ENCODE measurements at regions not wholly inside any gene's neighbourhood (a gene's known extent, or its start where the extent isn't known, plus 50 kb on each side); places are given as distances from the start of the nearest gene placed in this dataset.

DNA sequence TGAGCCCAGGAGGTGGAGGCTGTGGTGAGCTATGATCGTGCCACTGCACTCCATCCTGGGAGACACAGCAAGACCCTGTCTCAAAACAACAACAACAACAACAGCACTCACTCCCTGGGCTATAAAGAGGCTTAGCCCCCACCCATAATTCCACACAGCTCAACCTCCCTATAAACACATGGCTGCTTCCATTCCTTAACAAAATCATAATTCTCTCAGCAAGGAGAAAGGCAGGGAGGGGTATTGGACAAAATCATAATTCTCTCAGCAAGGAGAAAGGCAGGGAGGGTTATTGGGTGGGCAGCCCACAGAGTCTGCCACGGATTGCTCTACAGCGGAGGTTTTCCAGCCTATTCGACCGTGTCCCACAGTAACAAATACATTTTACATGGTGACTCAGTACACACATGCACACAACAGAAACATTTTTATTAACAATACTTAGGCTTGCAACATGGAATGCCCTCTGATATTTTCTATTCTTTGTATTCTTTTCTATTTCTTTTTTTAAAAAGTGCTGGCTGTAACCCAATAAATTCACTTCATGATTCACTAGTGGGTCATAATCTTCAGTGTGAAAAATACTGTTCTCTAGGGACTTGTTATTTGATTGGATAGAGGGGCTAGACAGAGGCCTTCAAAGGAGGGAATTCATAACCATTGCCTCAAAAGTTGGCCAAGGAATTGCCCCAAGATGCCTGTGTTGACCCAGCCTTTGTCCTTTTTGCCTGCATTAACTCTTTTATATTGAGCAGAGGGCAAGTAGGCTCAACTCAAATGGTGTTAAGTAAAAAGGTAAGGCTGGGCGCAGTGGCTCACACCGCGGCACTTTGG, 50.6 kb upstream of the ZMYND8 start:
- H3K4me1 ChIP-seq (ENCODE audit: insufficient read depth, insufficient read length): no peaks in the 10 kb centered on the region
- H3K9ac ChIP-seq (ENCODE audit: insufficient read length, low read depth): no peak overlapping the region
- H3K9me3 ChIP-seq (ENCODE audit: insufficient read depth, low read length): no peaks in the 10 kb centered on the region
- TF ChIP-seq ZNF274 (IDR thresholded peaks at IDR 0.05; ENCODE audit: low read depth, low read length) (no peak), YY1 (IDR thresholded peaks at IDR 0.05; ENCODE audit: insufficient read depth, insufficient read length) (no peak), SUZ12 (IDR thresholded peaks at IDR 0.05; ENCODE audit: extremely low read depth, insufficient read depth, insufficient read length) (no peak)
- DNase-seq (ENCODE audit: low read depth, low spot score): no peak
- no peak overlapping the region for H3K4me3 ChIP-seq (ENCODE audit: insufficient read length, low read depth)
- H3K36me3 ChIP-seq (ENCODE audit: insufficient read depth, insufficient read length, low read length): no peaks in the 10 kb centered on the region
- H3K27me3 ChIP-seq (ENCODE audit: insufficient read depth, insufficient read length): no peaks in the 10 kb centered on the region

- Histone ChIP-seq H3K9me3 (ENCODE audit: insufficient read depth, low read length) (no peaks in the 10 kb centered on the region), H3K36me3 (ENCODE audit: insufficient read depth, insufficient read length, low read length) (no peaks in the 10 kb centered on the region), H3K27me3 (ENCODE audit: insufficient read depth, insufficient read length) (no peaks in the 10 kb centered on the region), H3K9ac (ENCODE audit: insufficient read length, low read depth) (no peak overlapping the region), H3K4me3 (ENCODE audit: insufficient read length, low read depth) (no peak overlapping the region), H3K4me1 (ENCODE audit: insufficient read depth, insufficient read length) (no peaks in the 10 kb centered on the region)
- DNase-seq (ENCODE audit: low read depth, low spot score): no peak
- no peak for TF ChIP-seq ZNF274 (IDR thresholded peaks at IDR 0.05; ENCODE audit: low read depth, low read length)
- no peak for TF ChIP-seq SUZ12 (IDR thresholded peaks at IDR 0.05; ENCODE audit: extremely low read depth, insufficient read depth, insufficient read length)
- TF ChIP-seq YY1 (IDR thresholded peaks at IDR 0.05; ENCODE audit: insufficient read depth, insufficient read length): no peak
Measured at GRCh38 chr20:47411161-47411560, 54.7 kb upstream of the ZMYND8 start.

GRCh38 chr20:47412083-47412482, 55.6 kb upstream of the ZMYND8 start:
- no peaks in the 10 kb centered on the region for H3K9me3 ChIP-seq (ENCODE audit: insufficient read depth, low read length)
- H3K27me3 ChIP-seq (ENCODE audit: insufficient read depth, insufficient read length): no peaks in the 10 kb centered on the region
- H3K9ac ChIP-seq (ENCODE audit: insufficient read length, low read depth): no peak overlapping the region
- TF ChIP-seq ZNF274 (IDR thresholded peaks at IDR 0.05; ENCODE audit: low read depth, low read length) (no peak), YY1 (IDR thresholded peaks at IDR 0.05; ENCODE audit: insufficient read depth, insufficient read length) (no peak), SUZ12 (IDR thresholded peaks at IDR 0.05; ENCODE audit: extremely low read depth, insufficient read depth, insufficient read length) (no peak)
- H3K4me1 ChIP-seq (ENCODE audit: insufficient read depth, insufficient read length): no peaks in the 10 kb centered on the region
- DNase-seq (ENCODE audit: low read depth, low spot score): no peak
- no peak overlapping the region for H3K4me3 ChIP-seq (ENCODE audit: insufficient read length, low read depth)
- no peaks in the 10 kb centered on the region for H3K36me3 ChIP-seq (ENCODE audit: insufficient read depth, insufficient read length, low read length)

DNA sequence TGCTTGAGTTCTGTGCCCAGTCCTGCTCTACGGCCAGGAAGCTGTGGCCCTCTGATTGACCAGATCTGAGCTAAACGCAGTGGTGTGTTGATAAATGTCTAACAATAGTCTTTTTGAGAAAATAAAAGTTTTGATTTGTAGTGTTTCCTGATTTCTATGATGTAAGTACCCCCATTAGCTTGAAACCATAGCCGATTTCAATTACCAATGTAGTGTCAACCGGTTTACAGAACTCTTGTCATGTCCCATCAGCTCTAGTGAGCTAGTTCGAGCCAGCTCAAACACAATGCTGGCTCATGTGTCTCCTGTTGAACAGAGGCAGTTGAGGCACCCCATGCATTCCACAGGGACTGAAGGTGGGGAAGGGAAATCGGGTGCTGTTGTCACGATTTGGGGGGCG, 56.7 kb upstream of the ZMYND8 start:
- no peak for DNase-seq (ENCODE audit: low read depth, low spot score)
- no peak overlapping the region for H3K4me3 ChIP-seq (ENCODE audit: insufficient read length, low read depth)

DNA sequence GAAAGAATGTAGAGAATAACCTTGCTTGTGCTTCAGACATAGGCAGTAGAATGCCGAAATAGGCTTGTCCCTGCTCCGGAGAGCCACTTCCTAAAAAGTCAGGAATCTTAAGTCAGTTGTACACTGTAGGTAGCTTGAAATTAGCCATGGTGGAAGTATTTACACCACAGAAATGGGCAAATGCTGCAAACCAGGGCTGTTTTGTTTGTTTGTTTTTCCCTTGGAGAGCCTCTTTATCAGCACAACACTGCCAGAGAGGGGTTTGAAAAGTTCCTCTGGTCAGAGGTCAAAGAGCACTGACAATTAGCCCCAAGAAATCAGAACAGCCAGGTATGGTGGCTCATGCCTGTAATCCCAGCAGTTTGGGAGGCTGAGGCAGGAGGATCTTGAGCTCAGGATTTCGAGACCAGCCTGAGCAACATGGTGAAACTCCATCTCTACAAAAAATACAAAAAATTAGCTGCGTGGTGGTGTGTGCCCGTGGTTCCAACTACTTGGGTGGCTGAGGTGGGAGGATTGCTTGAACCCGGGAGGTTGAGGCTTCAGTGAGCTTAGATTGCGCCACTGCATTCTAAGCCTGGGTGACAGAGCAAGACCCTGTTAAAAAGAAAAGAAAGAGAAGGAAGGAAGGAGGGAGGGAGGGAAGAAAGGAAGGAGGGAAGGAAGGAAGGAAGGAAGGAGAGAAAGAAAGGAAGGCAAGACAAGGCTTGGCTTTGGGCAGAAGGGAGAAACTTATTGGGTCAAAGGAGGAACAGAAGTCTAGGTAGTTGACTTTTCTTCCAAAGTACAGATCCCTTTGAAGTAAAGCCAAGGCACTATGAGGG, 61.0 kb upstream of the ZMYND8 start:
- Histone ChIP-seq H3K36me3 (ENCODE audit: insufficient read depth, insufficient read length, low read length) (no peaks in the 10 kb centered on the region), H3K9me3 (ENCODE audit: insufficient read depth, low read length) (no peaks in the 10 kb centered on the region), H3K27me3 (ENCODE audit: insufficient read depth, insufficient read length) (no peaks in the 10 kb centered on the region), H3K4me1 (ENCODE audit: insufficient read depth, insufficient read length) (no peaks in the 10 kb centered on the region), H3K9ac (ENCODE audit: insufficient read length, low read depth) (no peak overlapping the region), H3K4me3 (ENCODE audit: insufficient read length, low read depth) (no peak overlapping the region)
- no peak for DNase-seq (ENCODE audit: low read depth, low spot score)
- TF ChIP-seq YY1 (IDR thresholded peaks at IDR 0.05; ENCODE audit: insufficient read depth, insufficient read length) (no peak), SUZ12 (IDR thresholded peaks at IDR 0.05; ENCODE audit: extremely low read depth, insufficient read depth, insufficient read length) (no peak), ZNF274 (IDR thresholded peaks at IDR 0.05; ENCODE audit: low read depth, low read length) (no peak)

More for the DNA sequence above, 56.7 kb upstream of the ZMYND8 start:
- no peaks in the 10 kb centered on the region for H3K9me3 ChIP-seq (ENCODE audit: insufficient read depth, low read length)
- no peaks in the 10 kb centered on the region for H3K4me1 ChIP-seq (ENCODE audit: insufficient read depth, insufficient read length)
- H3K36me3 ChIP-seq (ENCODE audit: insufficient read depth, insufficient read length, low read length): no peaks in the 10 kb centered on the region
- no peak overlapping the region for H3K9ac ChIP-seq (ENCODE audit: insufficient read length, low read depth)
- H3K27me3 ChIP-seq (ENCODE audit: insufficient read depth, insufficient read length): no peaks in the 10 kb centered on the region
- no peak for TF ChIP-seq YY1 (IDR thresholded peaks at IDR 0.05; ENCODE audit: insufficient read depth, insufficient read length)
- TF ChIP-seq ZNF274 (IDR thresholded peaks at IDR 0.05; ENCODE audit: low read depth, low read length): no peak
- no peak for TF ChIP-seq SUZ12 (IDR thresholded peaks at IDR 0.05; ENCODE audit: extremely low read depth, insufficient read depth, insufficient read length)

DNA sequence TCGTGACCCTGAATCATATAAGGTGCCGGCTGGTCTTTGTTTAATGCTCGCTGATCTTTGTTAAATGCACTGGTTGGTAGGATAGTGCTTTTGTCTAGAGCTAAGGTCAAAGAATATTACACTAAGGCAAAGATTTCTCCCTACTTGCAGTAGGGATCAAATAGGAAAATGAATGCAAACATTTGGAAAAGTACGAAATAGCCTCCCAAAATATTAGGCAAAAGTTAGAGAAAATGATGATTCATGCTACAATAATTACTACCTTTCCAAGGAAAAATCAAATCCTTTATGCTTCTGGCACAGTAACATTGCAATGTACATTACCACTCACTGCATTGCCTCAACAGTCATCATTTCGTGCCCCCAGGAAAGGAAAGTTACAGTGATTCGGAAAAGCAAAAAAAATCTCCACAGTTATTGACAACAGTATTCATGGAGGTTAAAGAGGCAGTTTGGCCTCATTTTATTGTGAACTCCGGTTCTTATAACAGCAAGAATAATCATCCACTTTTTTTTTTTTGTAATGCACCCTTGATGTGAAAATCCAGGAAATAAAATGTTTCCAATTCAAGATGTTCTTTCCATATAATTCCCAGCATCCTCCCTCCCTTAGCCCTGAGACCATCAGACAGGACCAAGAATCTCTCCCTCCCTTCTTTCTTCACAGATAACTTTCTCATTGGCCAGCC, 61.7 kb upstream of the ZMYND8 start:
- no peak for TF ChIP-seq SUZ12 (IDR thresholded peaks at IDR 0.05; ENCODE audit: extremely low read depth, insufficient read depth, insufficient read length)
- no peak for TF ChIP-seq YY1 (IDR thresholded peaks at IDR 0.05; ENCODE audit: insufficient read depth, insufficient read length)
- no peak for TF ChIP-seq ZNF274 (IDR thresholded peaks at IDR 0.05; ENCODE audit: low read depth, low read length)
- Histone ChIP-seq H3K9ac (ENCODE audit: insufficient read length, low read depth) (no peak overlapping the region), H3K27me3 (ENCODE audit: insufficient read depth, insufficient read length) (no peaks in the 10 kb centered on the region), H3K9me3 (ENCODE audit: insufficient read depth, low read length) (no peaks in the 10 kb centered on the region), H3K4me1 (ENCODE audit: insufficient read depth, insufficient read length) (no peaks in the 10 kb centered on the region), H3K4me3 (ENCODE audit: insufficient read length, low read depth) (no peak overlapping the region), H3K36me3 (ENCODE audit: insufficient read depth, insufficient read length, low read length) (no peaks in the 10 kb centered on the region)
- no peak for DNase-seq (ENCODE audit: low read depth, low spot score)
